ENCODE measurements at regions not wholly inside any gene's neighbourhood (a gene's known extent, or its start where the extent isn't known, plus 50 kb on each side); places are given as distances from the start of the nearest gene placed in this dataset.

GRCh38 chr5:51230336-51230735, 152.9 kb upstream of the ISL1 start:
- TF ChIP-seq POLR2AphosphoS5 (IDR thresholded peaks at IDR 0.05; ENCODE audit: insufficient read depth, low read depth, low read length) (no peak), EZH2 (IDR thresholded peaks at IDR 0.05; ENCODE audit: borderline replicate concordance, low read depth, low read length, severe bottlenecking) (no peak), CTCF (IDR thresholded peaks at IDR 0.05; ENCODE audit: extremely low read depth in 1 of 2, insufficient read depth in 1 of 2, low read depth in 1 of 2, low read length in 2 of 2) (no peak), FOS (IDR thresholded peaks at IDR 0.05; ENCODE audit: borderline replicate concordance, insufficient read depth, low read length) (no peak), POLR2A (IDR thresholded peaks at IDR 0.05; ENCODE audit: low read depth, low read length) (no peak)

All from endothelial cell of umbilical vein (primary cell).